ENCODE measurements at regions not wholly inside any gene's neighbourhood (a gene's known extent, or its start where the extent isn't known, plus 50 kb on each side); places are given as distances from the start of the nearest gene placed in this dataset.

GRCh38 chr5:116971131-116971530 lies 396.5 kb upstream of the SEMA6A start:
- Histone ChIP-seq H3K27me3 (ENCODE audit: control insufficient read depth in 3 of 3, insufficient read depth in 3 of 3, low read length in 2 of 3) (no peaks in the 10 kb centered on the region), H3K4me3 (no peak overlapping the region), H3K9ac (ENCODE audit: insufficient read depth in 1 of 2, low read length in 2 of 2) (no peak overlapping the region), H3K4me1 (ENCODE audit: control insufficient read depth in 5 of 5, insufficient read depth in 5 of 5, low read length in 5 of 5) (peaks cover 0 to 5% (median 0%) of the 10 kb centered on the region in 5 donors), H3K9me3 (ENCODE audit: control insufficient read depth in 4 of 4, insufficient read depth in 3 of 4, low read length in 3 of 4) (peaks cover 0 to 8% (median 0%) of the 10 kb centered on the region in 4 donors), H3K27ac (ENCODE audit: low read depth in 1 of 2, low read length in 1 of 2) (no peak overlapping the region), H3K36me3 (ENCODE audit: control insufficient read depth in 4 of 4, insufficient read depth in 4 of 4, low read length in 4 of 4) (no peaks in the 10 kb centered on the region)
- DNase-seq (no peak), ATAC-seq (ENCODE audit: insufficient read depth, low FRiP score) (no peak)
- TF ChIP-seq CTCF (IDR thresholded peaks at IDR 0.05; ENCODE audit: control extremely low read depth, extremely low read depth): no peak
- WGBS, 2 donors: 95% methylated on average over 5 of the region's 5 CpGs

GRCh38 chr5:116970318-116970717 lies 395.7 kb upstream of the SEMA6A start:
- Histone ChIP-seq H3K36me3 (ENCODE audit: control insufficient read depth in 4 of 4, insufficient read depth in 4 of 4, low read length in 4 of 4) (no peaks in the 10 kb centered on the region), H3K4me3 (no peak overlapping the region), H3K27ac (ENCODE audit: low read depth in 1 of 2, low read length in 1 of 2) (no peak overlapping the region), H3K27me3 (ENCODE audit: control insufficient read depth in 3 of 3, insufficient read depth in 3 of 3, low read length in 2 of 3) (no peaks in the 10 kb centered on the region), H3K4me1 (ENCODE audit: control insufficient read depth in 5 of 5, insufficient read depth in 5 of 5, low read length in 5 of 5) (peaks cover 0 to 5% (median 0%) of the 10 kb centered on the region in 5 donors), H3K9ac (ENCODE audit: insufficient read depth in 1 of 2, low read length in 2 of 2) (no peak overlapping the region), H3K9me3 (ENCODE audit: control insufficient read depth in 4 of 4, insufficient read depth in 3 of 4, low read length in 3 of 4) (peaks cover 0 to 8% (median 0%) of the 10 kb centered on the region in 4 donors)
- DNase-seq: peak in 2 of 3 donors; percentile 20 to 29
- WGBS, 2 donors: 45 to 54% methylated on average over 2 of the region's 2 CpGs
- ATAC-seq (ENCODE audit: insufficient read depth, low FRiP score): no peak
- TF ChIP-seq CTCF (IDR thresholded peaks at IDR 0.05; ENCODE audit: control extremely low read depth, extremely low read depth): no peak

DNA sequence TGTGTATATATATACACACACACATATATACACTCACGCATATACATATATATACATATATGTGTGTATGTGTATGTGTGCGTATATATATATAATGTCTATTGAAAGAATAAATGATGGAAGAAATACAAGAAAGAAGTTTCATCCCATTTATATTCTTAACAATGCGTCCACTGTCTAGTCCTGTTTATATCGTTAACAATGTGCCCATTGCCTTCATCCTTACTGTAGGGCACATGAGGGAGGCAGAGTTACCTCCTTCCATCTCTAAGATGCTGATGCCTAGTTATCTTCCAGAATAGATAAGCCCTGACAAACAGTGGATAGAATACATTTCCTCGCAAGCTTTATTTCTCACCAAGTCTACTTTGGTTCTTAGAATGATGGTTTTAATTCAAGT lies 389.8 kb upstream of the SEMA6A start:
- H3K27ac ChIP-seq (ENCODE audit: low read depth in 1 of 2, low read length in 1 of 2): no peak overlapping the region
- H3K27me3 ChIP-seq (ENCODE audit: control insufficient read depth in 3 of 3, insufficient read depth in 3 of 3, low read length in 2 of 3): no peaks in the 10 kb centered on the region
- TF ChIP-seq CTCF (IDR thresholded peaks at IDR 0.05; ENCODE audit: control extremely low read depth, extremely low read depth): no peak
- no peaks in the 10 kb centered on the region for H3K36me3 ChIP-seq (ENCODE audit: control insufficient read depth in 4 of 4, insufficient read depth in 4 of 4, low read length in 4 of 4)
- WGBS, 2 donors: 94% methylated on average over 5 of the region's 5 CpGs
- H3K9me3 ChIP-seq (ENCODE audit: control insufficient read depth in 4 of 4, insufficient read depth in 3 of 4, low read length in 3 of 4): peaks cover 0 to 3% (median under 1%) of the 10 kb centered on the region in 4 donors
- DNase-seq (no peak), ATAC-seq (ENCODE audit: insufficient read depth, low FRiP score) (no peak)
- no peak overlapping the region for H3K9ac ChIP-seq (ENCODE audit: insufficient read depth in 1 of 2, low read length in 2 of 2)
- no peak overlapping the region for H3K4me3 ChIP-seq
- peaks cover 0 to 2% (median 0%) of the 10 kb centered on the region in 5 donors for H3K4me1 ChIP-seq (ENCODE audit: control insufficient read depth in 5 of 5, insufficient read depth in 5 of 5, low read length in 5 of 5)

- peaks cover 0 to 2% (median 0%) of the 10 kb centered on the region in 5 donors for H3K4me1 ChIP-seq (ENCODE audit: control insufficient read depth in 5 of 5, insufficient read depth in 5 of 5, low read length in 5 of 5)
- DNase-seq (no peak), ATAC-seq (ENCODE audit: insufficient read depth, low FRiP score) (no peak)
- WGBS, 2 donors: 95% methylated on average over 4 of the region's 4 CpGs
- H3K9ac ChIP-seq (ENCODE audit: insufficient read depth in 1 of 2, low read length in 2 of 2): no peak overlapping the region
- H3K4me3 ChIP-seq: no peak overlapping the region
- TF ChIP-seq CTCF (IDR thresholded peaks at IDR 0.05; ENCODE audit: control extremely low read depth, extremely low read depth): no peak
- H3K36me3 ChIP-seq (ENCODE audit: control insufficient read depth in 4 of 4, insufficient read depth in 4 of 4, low read length in 4 of 4): no peaks in the 10 kb centered on the region
- no peak overlapping the region for H3K27ac ChIP-seq (ENCODE audit: low read depth in 1 of 2, low read length in 1 of 2)
- no peaks in the 10 kb centered on the region for H3K27me3 ChIP-seq (ENCODE audit: control insufficient read depth in 3 of 3, insufficient read depth in 3 of 3, low read length in 2 of 3)
- H3K9me3 ChIP-seq (ENCODE audit: control insufficient read depth in 4 of 4, insufficient read depth in 3 of 4, low read length in 3 of 4): peaks cover 0 to 1% (median 0%) of the 10 kb centered on the region in 4 donors
Measured at GRCh38 chr5:116961021-116961420, 386.4 kb upstream of the SEMA6A start.
